CD1c-positive myeloid dendritic cell (primary cell): ENCODE measurements at regions not wholly inside any gene's neighbourhood (a gene's known extent, or its start where the extent isn't known, plus 50 kb on each side); places are given as distances from the start of the nearest gene placed in this dataset.

ENCODE experiments used
- DNase-seq: peaks from one replicate; pipeline ENCODE4 v3.0.0-alpha.2; 2016; ENCODE audit errors: extremely low spot score

GRCh38 chr15:67000896-67001295, 64.5 kb upstream of the SMAD3 start:
- DNase-seq = no peak

GRCh38 chr15:67002368-67002767, 63.0 kb upstream of the SMAD3 start:
- no peak for DNase-seq

DNA sequence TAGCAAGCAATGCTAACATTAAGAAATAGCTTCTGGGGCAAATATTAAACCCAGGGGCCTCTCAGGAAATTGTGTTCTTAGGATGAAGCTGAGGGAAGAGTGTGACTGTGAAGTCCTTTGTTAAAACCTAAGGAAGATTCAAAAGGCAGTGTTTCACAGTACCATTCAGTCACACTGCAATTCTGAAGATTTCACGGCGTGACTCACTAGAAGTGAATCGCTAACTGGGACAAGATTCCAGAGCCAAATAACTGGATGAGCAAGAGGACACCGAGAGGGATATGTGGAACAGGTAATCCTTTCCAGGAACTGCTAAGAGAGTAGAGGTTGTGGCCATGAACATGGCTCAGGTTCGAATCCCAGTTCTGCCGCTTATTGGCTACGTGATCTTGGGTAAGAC, 61.8 kb upstream of the SMAD3 start:
- no peak for DNase-seq

GRCh38 chr15:67004142-67004541, 61.3 kb upstream of the SMAD3 start:
- peak; percentile 24 for DNase-seq

DNA sequence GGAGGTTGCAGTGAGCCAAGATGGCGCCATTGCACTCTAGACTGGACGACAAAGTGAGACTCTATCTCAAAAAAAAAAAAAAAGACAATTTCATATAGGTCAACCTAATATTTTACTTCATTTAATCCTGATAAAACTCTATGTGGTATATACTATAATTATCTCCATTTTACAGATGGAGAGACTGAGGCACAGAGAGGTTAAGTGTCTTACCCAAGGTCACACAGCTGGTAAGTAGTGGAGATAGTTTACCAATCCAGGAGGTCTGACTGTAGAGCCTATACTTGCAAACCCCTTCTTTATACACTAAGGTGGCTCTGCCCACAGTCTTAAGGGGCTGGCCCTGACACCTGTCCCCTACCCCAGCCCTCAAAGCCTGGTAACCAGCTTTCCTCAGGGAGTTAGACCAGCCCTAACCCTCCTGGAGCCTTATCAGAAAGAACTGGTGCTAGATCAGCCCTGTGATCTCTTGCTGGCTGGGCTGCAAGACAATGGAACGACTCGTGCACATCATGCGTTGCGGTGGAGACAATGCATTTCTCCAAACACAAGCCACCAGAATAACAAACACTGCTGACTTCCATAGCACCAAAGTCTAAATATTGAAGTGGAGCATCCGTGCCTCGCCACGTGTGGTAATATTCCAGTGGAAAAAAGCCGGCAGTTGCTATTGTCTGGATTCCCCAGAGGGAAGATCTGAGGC, 60.0 kb upstream of the SMAD3 start:
- DNase-seq = no peak

GRCh38 chr15:67006083-67007065, 59.0 kb upstream of the SMAD3 start:
- DNase-seq = peak; percentile 53

DNA sequence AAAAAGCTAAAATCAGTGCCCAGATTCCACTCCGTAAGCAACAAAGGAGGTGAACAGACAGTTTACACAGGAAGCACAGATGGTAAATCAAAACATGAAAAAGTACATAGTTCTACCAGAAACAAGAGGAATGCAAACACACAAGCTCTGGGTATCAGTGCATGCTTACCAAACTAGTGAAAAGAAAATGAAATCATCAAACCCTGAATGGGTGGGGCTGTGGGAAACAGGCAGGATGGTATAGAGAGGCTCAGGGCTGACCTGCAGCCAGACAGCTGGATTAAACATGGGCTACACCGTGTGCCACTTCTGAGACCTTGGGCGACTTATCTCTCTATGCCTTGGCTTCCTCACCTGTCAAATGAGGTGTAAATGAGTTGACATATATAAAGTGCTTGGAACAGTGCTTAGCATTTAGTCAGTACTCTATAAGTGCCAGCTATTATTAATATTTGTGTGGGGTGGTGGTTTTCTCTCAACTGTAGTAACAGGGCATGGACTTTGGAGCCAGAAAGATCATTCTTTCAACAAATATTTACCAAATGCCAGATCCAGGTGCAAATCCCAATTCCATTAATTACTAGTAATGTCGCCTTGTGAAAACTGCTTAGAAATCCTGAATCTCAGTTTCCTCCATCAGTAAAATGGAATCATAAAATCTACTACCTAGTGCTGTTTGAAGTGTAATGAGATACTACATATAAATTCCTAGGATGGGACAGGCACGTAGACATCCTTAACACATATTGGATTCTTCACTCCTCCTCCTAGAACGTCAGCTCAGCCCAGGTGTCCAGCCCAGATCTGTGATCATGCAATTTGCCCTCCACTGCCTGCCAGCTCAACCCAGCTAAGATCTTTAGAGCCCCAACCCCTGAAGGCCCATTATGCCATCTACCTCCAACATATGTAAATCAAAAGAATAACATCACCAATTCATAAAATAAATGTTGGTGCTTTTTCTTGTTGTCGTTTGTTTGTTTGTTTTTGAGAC, 55.5 kb upstream of the SMAD3 start:
- DNase-seq = no peak

DNA sequence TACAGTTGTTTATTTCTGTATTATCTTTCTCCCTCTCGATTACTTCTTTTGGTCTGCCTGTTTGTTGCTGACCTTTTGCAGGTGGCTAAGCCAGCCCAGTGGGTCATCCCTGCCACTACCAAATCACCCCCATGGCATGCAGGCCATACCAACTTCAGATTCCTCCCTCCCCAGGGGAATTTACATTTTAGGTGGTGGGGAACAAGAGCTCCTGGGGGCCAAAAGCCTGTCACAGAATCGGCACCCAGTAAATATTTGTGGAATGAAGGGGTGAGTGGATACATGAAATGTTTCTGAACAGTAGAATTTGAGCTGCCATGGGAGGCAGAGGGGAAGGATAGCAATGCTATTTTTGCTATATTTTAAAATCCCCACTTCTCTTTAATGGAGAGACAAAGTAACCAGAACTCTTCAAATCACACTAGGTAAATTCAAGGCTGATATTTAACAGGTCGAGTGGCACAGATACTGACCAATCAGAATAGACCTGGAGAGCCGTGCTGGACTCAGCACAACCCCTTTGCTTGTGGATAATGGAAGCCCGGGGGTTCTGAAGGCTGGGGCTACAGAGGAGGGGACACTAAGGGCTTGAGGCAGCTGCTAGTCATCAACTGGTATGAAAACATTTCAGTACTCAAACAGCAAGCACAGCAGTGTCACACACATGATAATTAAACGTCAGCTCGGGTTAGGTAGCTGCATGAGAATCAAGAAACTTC, 54.3 kb upstream of the SMAD3 start:
- no peak for DNase-seq

- no peak for DNase-seq
Measured at GRCh38 chr15:67011617-67012005, 53.8 kb upstream of the SMAD3 start.

- DNase-seq = peak; percentile 29
Measured at GRCh38 chr15:67013696-67014095, 51.7 kb upstream of the SMAD3 start.
